SKM-1 treated with dmso at 0.1 percent for 144 hours (cell line): ENCODE measurements at regions not wholly inside any gene's neighbourhood (a gene's known extent, or its start where the extent isn't known, plus 50 kb on each side); places are given as distances from the start of the nearest gene placed in this dataset.

ENCODE experiments used
- DNase-seq: peaks from one replicate; lab custom pipeline; 2025; ENCODE audit not compliant: unreplicated experiment; lab: John Stamatoyannopoulos, UW

DNA sequence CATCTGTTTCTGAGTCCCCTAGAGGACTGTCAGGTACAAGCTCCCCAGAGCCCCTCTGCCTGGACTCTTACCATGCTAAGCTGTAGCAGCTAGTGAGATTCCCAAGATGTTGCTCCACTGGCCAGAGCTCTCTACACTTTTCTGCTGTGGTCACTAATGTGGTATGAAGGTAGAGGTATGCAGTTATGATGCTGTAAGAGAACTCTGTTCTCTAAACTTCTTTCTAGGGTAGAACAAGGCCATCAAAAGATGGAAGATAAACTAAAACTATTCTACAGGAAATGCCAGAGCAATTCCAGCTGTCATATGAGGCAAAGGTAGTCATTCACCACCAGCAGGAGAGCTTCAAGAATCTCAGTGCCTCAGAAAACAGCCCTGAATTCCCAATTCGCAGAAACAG, 517.4 kb upstream of the ARRDC4 start:
- no peak for DNase-seq

DNA sequence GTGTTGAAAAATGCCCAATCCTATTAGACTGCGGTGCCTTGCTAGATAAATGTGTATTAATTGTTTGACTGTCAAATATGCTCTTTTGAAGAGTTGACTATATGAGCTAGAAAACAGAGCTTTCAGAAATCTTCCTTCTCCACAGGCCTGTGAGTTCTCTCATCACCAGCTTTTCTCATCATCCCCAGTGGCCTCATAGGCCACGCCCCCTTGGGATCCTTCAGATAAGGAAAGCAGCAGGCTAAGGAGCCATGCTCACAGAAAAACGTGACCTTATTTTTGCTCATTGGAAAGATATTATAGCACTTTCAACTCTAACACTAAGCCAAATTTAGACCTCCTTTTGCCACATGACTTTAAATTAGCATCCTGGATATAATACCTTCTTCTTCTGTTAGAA, 514.4 kb upstream of the ARRDC4 start:
- DNase-seq: no peak

DNA sequence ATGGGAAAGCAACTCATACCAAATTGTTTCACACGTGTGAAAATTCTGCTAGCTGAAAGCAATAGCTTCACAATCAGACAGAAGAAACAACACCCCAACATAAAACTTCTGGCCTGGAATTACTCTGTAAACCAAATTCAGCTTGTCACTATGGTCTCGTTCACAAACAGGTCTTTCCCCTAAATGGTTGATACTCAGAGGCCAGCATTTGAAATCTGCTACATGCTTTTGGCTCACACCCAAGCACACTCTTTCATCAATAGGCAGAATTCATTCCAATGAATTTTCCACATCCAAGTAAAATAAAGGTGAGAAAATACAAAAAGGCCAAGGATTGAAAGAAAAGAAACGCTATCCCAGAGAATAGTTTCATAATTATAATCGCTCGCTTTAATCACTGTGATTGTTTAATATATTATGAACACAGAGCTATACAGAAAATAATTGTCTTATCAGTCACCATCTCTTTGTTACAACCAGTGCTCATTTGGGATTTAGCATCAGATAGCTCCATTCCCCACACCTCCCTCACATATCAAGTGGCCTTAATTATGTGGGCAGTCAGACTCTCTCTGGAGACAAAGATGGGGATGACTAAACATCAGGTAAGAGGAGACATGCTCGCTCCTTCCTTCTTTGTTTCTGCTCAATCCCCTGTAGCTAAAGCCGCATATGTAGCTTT, 503.8 kb upstream of the ARRDC4 start:
- no peak for DNase-seq

DNA sequence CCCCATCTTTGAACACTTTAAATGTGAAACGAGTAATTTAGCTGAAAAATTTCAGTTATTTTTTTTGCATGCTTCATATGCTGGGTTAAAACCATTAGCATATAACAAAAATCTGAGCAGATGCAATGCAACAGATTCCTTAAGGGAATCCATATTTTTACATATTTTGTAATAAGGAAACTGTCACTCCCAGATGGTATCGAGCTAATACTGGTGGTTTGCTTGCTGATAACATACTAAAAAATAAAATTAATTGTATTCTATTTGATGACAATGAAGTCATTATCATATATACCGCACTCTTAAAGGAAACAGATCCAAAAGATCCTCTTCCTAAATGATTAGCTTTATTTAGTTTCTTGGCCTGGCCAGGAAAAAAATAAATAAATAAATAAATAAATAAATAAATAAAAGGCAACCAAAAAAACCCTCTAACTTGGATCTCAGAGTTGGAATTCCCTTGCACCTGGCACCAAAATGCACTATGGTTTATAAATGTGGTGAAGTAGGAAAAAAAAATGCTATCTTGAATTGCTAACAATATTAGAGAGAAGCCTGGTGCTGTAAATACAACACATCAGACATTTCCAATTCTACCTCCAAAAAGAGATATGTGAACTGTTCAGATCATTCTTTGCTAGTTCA, 503.2 kb upstream of the ARRDC4 start:
- no peak for DNase-seq

DNA sequence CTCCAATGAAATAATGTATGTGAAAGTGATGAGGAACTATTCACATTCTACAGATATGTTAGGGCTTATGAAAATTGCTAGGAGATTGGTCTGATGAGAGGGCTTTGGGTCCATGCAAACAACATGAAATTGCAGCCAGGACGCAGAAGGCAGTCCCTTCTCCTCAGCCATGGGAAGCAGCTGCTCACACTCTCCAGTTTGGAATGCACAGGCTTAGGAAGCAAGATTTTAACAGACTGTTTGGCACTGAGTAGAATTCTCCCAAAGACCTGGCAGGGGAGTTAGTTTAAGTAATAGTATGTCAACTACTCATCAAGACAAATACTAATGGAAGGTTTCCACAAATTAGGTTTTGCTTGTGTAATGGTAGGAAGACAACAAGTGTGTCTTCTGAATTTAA, 500.7 kb upstream of the ARRDC4 start:
- no peak for DNase-seq

DNA sequence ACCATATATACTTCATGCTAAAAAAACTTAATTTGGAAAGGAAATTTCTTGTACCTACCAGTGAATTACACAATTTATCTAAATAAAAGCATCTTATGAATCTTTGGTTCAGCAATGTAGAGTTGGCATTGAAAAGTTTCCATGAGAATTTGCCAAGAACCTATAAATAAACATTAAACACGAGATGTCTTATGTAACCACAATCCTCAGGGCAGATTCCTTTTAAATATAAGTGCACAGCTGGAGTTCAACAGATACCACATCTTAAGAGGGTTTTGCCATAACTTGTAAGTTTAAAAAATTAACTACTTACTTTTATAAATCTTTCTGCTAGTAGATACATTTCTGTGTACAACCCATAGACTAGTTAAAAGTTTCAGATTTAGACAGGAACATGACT, 499.3 kb upstream of the ARRDC4 start:
- no peak for DNase-seq

DNA sequence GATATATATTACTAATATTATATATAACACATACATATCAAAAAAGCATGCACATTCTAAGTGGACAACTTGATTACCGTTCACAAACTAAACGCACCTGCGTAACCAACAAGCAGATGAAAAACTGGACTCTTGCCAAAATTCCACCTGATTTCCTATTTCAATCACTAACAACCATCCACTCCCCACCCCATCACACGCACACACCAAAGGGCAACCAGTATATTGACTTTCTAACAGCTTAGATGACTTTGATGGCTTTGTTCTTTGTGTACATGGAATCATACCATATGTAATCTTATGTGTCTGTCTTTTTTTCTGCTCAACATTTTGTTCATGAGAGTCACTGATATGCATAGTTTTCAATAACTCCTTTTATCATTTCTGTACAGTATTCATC, 496.8 kb upstream of the ARRDC4 start:
- no peak for DNase-seq

DNA sequence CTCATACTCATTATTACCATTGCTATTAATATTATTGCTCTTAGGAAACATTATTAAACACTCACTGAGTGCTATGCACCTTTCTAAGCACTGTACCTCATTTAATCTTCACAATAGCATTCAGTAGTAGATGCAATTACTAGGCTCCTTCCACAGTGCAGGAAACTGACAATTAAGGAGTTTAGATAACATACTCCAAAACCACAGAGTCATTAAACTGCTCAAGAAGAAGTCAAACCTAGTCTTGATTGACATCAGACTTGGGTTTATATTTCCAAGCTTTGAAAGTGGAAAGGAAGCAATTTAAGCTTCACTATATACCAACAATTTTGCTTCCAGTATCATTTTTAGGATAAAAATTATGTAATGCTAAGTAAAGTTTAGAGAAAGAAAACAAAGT, 490.1 kb upstream of the ARRDC4 start:
- DNase-seq: no peak

DNA sequence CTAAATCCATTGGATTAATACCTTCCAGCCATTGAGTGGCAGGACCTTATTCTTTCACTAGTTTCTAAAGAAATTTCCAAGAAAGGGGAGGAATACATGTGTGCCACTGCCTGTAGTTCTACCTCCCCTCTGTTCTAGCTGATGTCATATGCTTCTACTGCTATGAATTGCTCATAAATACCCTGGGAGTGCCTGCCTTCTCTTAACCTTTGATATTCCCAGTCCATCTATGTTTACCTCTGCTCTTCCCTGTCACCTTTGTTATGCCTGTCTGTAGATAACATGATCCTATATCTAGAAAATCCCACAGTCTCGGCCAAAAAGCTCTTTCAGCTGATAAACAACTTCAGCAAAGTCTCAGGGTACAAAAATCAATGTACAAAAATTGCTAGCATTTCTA, 486.9 kb upstream of the ARRDC4 start:
- DNase-seq: no peak

DNA sequence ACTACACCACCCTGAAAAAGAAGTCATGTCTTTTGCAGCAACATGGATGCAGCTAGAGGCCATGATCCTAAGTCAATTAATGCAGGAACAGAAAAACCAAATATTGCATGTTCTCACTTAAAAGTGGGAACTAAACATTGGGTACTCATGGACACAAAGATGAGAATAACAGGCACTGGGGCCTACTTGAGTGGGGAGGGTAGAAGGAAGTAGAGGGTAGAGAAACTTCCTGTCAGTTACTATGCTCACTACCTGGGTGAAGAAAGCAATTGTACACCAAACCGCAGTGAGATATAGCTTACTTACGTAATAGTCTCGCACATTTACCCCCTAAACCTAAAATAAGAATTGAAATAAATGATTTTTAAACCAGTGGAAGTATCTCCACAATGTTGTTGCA, 480.5 kb upstream of the ARRDC4 start:
- peak; percentile 83 for DNase-seq

DNA sequence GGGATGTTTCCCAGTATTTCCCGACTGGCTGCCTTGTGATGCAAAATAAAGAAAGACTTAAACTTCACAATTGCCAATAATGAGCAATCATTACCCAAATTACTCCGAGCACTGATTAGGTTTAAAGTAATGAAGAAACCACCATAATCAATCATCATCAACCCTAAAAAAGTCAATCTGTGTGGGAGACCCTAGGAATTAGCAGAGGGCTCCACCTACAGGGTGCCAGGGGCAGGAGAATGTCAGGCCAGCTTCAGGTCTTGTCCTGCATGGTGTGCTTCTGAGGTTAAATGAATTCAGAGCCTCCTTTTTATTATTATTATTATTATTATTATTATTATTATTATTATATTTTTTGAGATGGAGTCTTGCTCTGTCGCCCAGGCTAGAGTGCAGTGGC, 478.0 kb upstream of the ARRDC4 start:
- no peak for DNase-seq

DNA sequence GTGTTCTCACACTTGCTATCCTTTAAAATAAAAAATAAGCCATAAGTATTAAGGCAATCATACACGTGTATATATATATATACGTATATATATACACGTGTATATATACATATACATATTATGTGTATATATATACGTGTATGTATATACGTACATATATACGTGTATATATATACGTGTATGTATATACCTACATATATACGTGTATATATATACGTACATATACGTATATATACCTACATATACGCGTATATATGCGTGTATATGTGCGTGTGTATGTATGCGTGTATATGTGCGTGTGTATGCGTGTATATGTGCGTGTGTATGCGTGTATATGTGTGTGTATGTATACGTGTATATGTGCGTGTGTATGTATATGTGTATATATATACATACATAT, 477.3 kb upstream of the ARRDC4 start:
- no peak for DNase-seq

DNA sequence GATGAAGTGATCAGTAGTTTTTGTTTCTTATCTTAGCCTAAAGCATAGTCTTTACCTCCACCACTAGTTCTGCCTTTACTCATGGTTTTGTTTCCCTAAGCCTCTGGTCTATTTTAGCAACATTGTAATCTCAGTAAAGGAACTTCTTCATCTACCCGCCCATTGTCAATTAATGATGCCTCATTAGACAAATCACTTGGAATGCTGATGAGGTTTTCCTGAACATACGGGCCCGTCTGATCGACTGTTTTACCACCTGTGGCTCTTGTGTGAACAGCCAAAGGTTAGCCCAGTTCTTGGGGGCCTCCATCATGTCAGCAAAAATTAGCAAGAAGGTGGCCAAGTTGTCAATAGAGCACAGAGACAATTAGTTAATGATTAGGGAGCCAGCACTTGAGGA, 470.1 kb upstream of the ARRDC4 start:
- no peak for DNase-seq

DNA sequence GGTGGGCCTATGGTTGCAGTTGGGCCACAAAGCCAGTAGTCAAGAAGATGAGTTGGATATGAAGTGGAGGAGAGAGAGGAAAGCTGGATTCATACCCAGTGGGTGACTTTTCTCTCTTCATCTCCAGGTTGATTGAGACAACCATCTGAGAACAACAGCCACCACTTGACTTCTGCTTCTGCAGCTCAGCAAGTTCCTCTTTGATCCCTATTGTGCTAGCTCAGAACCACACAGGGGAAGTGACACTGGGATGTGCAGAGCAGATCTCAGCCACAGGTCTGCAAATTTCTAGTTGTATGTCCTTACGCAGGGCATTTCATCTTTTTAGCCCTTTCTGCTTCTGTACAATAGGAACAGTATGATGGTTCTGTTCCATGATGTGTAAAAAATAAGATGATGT, 459.2 kb upstream of the ARRDC4 start:
- peak; percentile 95 for DNase-seq

DNA sequence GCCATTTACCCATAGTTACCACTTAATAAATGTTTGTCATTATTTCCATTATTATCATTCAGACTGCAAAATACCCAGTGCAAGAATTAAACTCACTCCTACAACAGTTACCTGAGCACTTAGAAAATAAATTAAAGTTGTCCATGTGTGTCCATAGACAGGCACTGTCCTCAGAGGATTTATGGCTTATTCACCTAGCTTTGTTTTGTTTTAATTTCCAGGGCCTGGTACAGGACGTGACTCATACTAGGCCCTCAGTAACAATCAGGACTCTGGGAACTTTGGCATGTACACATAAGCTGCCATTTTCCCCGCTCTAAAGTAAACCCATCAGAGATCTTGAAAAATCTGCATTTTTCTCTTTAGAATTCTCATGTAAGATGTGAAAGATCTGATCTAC, 458.5 kb upstream of the ARRDC4 start:
- no peak for DNase-seq

DNA sequence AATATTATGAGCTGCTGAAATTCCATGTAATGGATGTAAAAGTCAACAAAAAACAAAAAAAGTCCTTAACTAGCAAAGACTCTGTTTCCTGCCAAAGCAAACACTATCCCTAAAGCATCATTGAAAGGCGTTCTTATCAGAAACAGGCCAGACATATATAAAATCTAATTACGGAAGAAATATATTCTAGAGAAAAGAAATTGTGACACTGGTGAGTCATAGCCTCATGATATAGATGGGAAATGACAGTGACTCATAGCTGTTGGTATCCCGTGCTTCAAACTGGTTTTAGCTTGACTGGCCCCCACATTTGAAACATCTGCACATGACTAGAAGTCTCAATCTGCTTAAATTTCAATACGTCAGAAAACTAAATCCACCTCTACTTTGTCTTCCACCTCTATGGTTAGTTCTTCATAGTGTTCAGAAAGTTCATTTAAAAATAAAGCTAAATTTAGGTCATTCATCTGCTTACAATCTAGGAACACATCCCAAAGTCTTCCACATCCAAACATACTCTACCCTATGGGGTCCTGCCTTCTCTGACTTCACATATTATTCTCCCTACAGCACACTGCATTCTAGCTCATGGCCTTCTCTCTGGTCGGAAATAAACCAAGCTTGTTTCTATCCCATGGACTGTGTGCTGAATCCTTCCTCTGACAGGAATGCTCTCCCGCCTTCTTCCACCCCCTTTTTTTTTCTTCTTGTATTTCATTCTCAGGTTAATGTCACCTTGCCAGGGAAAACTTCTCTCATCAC, 456.3 kb upstream of the ARRDC4 start:
- DNase-seq: no peak

DNA sequence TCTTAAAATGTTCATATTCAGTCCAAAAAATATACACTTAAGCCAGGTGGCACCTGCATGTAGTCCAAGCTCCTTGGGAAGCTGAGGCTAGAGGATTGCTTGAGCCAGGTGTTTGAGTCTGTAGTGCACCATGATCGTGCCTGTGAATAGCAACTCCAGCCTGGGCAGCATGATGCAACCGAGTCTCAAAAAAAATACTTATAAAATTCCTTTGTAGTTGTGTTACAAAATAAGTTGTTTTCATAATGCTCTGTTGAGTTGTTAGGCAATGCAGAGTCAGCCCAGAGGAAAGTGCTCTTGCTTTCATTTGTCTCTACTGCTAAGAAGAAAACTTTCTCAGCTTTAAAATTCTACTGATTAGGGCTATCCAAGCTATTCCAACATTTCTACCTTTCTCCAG, 442.8 kb upstream of the ARRDC4 start:
- no peak for DNase-seq

DNA sequence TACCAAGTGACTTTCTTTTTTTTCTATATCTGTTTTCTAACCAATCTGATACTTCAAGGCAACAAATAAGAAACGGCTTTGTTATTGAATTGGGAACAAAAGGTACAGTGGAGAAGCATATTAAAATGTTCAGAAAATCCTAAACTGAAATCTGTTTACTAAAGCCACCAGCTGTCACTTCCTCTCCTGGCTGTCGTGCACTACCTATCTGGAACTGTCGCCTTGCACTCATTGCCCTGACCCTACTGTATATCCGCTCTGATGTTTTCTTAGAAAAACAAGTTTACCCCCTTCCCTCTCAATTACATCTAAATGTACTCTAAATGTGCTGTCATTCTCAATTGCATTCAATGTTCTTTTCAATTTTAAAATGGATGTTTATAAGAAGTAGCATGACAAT, 439.8 kb upstream of the ARRDC4 start:
- no peak for DNase-seq

DNA sequence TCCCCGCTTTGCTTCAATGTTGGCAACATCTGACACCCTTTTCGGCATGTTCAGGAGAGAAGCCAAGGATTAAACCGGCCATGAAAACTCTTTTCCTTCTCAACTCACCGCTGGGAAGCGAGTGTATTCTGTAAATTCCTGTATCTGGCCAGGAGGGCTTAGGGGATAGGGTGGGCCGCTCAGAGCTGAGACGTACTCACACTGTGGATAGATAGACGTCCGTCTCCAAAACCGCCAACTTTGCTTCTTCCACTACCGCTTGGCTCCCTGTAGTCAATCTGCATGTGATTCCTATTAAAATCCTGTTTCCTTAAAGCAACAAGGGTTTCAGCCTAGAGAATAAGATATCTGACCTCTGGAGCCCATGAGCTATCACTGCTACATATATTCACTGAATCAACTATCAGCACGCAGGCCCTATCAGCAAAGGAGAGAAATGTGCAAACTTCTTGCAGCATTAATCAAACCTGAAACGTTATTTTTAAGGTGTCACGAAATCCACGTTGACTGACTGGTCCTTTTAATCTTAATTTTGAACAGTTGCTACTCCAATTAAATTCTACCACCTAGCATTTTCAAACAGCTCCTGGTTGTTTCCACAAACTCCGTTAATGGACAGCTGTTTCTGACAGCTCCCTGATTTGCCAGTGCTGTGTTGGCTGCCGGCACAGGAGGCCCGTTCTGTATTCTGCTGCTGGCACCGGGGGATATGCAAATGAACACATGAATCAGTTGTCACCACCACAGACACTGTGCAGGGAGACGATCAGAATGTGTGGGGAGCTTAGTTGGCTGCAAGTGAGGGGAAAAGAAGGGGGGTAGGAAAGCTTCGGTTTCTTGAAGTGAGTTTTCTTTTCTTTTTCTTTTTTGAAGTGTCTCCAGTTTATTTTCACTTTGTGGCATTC, 438.9 kb upstream of the ARRDC4 start:
- no peak for DNase-seq

DNA sequence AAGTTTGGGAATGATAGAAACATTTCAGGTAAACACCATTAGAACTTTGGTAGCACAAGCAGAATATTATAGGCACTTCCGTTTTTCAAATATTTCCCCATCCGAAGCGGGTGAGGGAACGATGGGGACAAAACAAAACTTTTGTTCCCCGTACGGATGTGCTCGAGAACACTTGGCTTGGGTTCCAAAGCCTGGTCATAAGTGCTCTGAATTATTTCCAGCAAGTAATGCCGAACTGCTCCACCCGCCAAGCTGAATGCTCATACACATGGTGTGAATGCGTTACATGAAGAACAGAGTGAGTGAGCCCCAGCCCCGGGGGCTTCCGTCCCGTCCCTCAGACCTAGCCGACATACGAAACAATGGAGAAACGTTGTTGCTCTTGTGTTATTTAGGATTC, 438.2 kb upstream of the ARRDC4 start:
- no peak for DNase-seq

DNA sequence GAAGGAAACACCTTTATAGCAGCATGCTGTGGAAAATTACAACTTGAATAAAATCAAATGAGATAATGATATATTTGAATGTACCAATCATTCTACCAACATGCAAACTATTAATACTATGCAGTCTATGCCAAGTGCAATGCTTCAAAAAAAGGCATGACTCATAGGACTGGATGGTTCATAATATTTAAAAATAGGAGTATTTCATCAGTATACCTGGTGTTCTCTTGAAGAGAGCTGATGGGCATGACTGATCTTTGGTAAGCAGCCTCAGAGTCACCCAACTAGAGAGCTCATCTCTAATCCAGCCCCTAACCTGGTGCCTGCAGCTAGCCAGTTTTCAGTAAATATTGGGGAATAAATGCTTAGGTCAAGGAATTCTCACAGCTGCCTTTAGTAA, 434.7 kb upstream of the ARRDC4 start:
- DNase-seq: no peak
